Type B pancreatic cell (in vitro differentiated cells): ENCODE measurements at regions not wholly inside any gene's neighbourhood (a gene's known extent, or its start where the extent isn't known, plus 50 kb on each side); places are given as distances from the start of the nearest gene placed in this dataset.

ENCODE experiments used
- DNase-seq: peaks from one replicate; pipeline ENCODE4 v3.0.0; 2021; ENCODE audit warnings: mixed read lengths; ENCODE audit not compliant: unreplicated experiment; ENCODE audit errors: extremely low spot score
- H3K27ac Mint-ChIP-seq: 2 replicates; pipeline ENCODE4 v1.8.0; 2021; ENCODE audit warnings: mild to moderate bottlenecking, mixed read lengths
- H3K27me3 Mint-ChIP-seq: 2 replicates; pipeline ENCODE4 v1.8.0; 2021; ENCODE audit warnings: mixed read lengths
- H3K36me3 Mint-ChIP-seq: 2 replicates; pipeline ENCODE4 v1.8.0; 2021; ENCODE audit warnings: mixed read lengths
- H3K4me1 Mint-ChIP-seq: one replicate; pipeline ENCODE4 v1.8.0; 2021; ENCODE audit warnings: mixed read lengths; ENCODE audit not compliant: unreplicated experiment
- H3K4me3 Mint-ChIP-seq: 2 replicates; pipeline ENCODE4 v1.8.0; 2021; ENCODE audit warnings: mild to moderate bottlenecking, mixed read lengths
- H3K9me3 Mint-ChIP-seq: 2 replicates; pipeline ENCODE4 v1.8.0; 2021; ENCODE audit warnings: mixed read lengths
- CTCF ChIP-seq: fragments of 200-600 bp; sonication (generic); conservative IDR thresholded peaks from 2 replicates; pipeline ENCODE4 v1.5.0; 2021; ENCODE audit warnings: antibody characterized with exemption, mild to moderate bottlenecking

GRCh38 chr16:64712026-64712425, 409.8 kb downstream of the CDH11 start:
- no peak overlapping the region for H3K27ac Mint-ChIP-seq
- no peak overlapping the region for H3K4me3 Mint-ChIP-seq
- H3K9me3 Mint-ChIP-seq = no peaks in the 10 kb centered on the region
- no peaks in the 10 kb centered on the region for H3K27me3 Mint-ChIP-seq
- peaks cover 2% of the 10 kb centered on the region for H3K4me1 Mint-ChIP-seq
- no peak for DNase-seq
- no peaks in the 10 kb centered on the region for H3K36me3 Mint-ChIP-seq
- TF ChIP-seq CTCF = no peak

- Mint-ChIP-seq H3K4me1 (no peaks in the 10 kb centered on the region), H3K27ac (no peak overlapping the region), H3K4me3 (no peak overlapping the region), H3K36me3 (no peaks in the 10 kb centered on the region), H3K9me3 (no peaks in the 10 kb centered on the region), H3K27me3 (no peaks in the 10 kb centered on the region)
- no peak for DNase-seq
- no peak for TF ChIP-seq CTCF
Measured at GRCh38 chr16:64711596-64711995, 410.3 kb downstream of the CDH11 start.

- Mint-ChIP-seq H3K4me1 (no peaks in the 10 kb centered on the region), H3K9me3 (no peaks in the 10 kb centered on the region), H3K27ac (no peak overlapping the region), H3K27me3 (no peaks in the 10 kb centered on the region), H3K36me3 (no peaks in the 10 kb centered on the region), H3K4me3 (no peak overlapping the region)
- no peak for DNase-seq
- no peak for TF ChIP-seq CTCF
Measured at GRCh38 chr16:64711026-64711425, 410.8 kb downstream of the CDH11 start.

GRCh38 chr16:64705443-64705842, 416.4 kb downstream of the CDH11 start:
- Mint-ChIP-seq H3K27me3 (no peaks in the 10 kb centered on the region), H3K4me3 (no peak overlapping the region), H3K9me3 (no peaks in the 10 kb centered on the region), H3K27ac (no peak overlapping the region), H3K36me3 (no peaks in the 10 kb centered on the region), H3K4me1 (no peaks in the 10 kb centered on the region)
- DNase-seq = no peak
- TF ChIP-seq CTCF = no peak

GRCh38 chr16:64704386-64704785, 417.5 kb downstream of the CDH11 start:
- H3K27ac Mint-ChIP-seq = no peak overlapping the region
- no peaks in the 10 kb centered on the region for H3K27me3 Mint-ChIP-seq
- no peaks in the 10 kb centered on the region for H3K9me3 Mint-ChIP-seq
- TF ChIP-seq CTCF = no peak
- no peaks in the 10 kb centered on the region for H3K36me3 Mint-ChIP-seq
- H3K4me1 Mint-ChIP-seq = no peaks in the 10 kb centered on the region
- H3K4me3 Mint-ChIP-seq = no peak overlapping the region
- no peak for DNase-seq

GRCh38 chr16:64702415-64702814, 419.4 kb downstream of the CDH11 start:
- H3K27ac Mint-ChIP-seq = no peak overlapping the region
- H3K9me3 Mint-ChIP-seq = no peaks in the 10 kb centered on the region
- DNase-seq = no peak
- H3K27me3 Mint-ChIP-seq = no peaks in the 10 kb centered on the region
- H3K36me3 Mint-ChIP-seq = no peaks in the 10 kb centered on the region
- no peaks in the 10 kb centered on the region for H3K4me1 Mint-ChIP-seq
- TF ChIP-seq CTCF = no peak
- no peak overlapping the region for H3K4me3 Mint-ChIP-seq
